ENCODE measurements at regions not wholly inside any gene's neighbourhood (a gene's known extent, or its start where the extent isn't known, plus 50 kb on each side); places are given as distances from the start of the nearest gene placed in this dataset.

GRCh38 chr2:106960683-106961161, 74.8 kb upstream of the ST6GAL2 start:
- H3K27ac Mint-ChIP-seq, result peak overlapping the region; percentile 76
- DNase-seq, result peak; percentile 28
- peaks cover 83% of the 10 kb centered on the region for H3K4me1 Mint-ChIP-seq (ENCODE audit: low read depth)

GRCh38 chr2:106961328-106961727, 75.4 kb upstream of the ST6GAL2 start:
- Mint-ChIP-seq H3K27me3 (ENCODE audit: insufficient read depth) (no peaks in the 10 kb centered on the region), H3K27ac (no peak overlapping the region; the same call in 1 of the 2 replicates), H3K4me1 (ENCODE audit: low read depth) (peaks cover 83% of the 10 kb centered on the region), H3K36me3 (ENCODE audit: low read depth) (no peaks in the 10 kb centered on the region), H3K4me3 (no peak overlapping the region), H3K9me3 (no peaks in the 10 kb centered on the region)
- no peak for DNase-seq
- TF ChIP-seq CTCF (IDR thresholded peaks at IDR 0.05), result no peak

More at GRCh38 chr2:106960683-106961161, 74.8 kb upstream of the ST6GAL2 start:
- Mint-ChIP-seq H3K27me3 (ENCODE audit: insufficient read depth) (no peaks in the 10 kb centered on the region), H3K36me3 (ENCODE audit: low read depth) (no peaks in the 10 kb centered on the region), H3K9me3 (no peaks in the 10 kb centered on the region), H3K4me3 (no peak overlapping the region)
- no peak for TF ChIP-seq CTCF (IDR thresholded peaks at IDR 0.05)

- Mint-ChIP-seq H3K36me3 (ENCODE audit: low read depth) (no peaks in the 10 kb centered on the region), H3K27me3 (ENCODE audit: insufficient read depth) (0 out of 2 replicates have a peak, but pooled peaks cover 1% of the 10 kb centered on the region), H3K4me1 (ENCODE audit: low read depth) (peaks cover 69% of the 10 kb centered on the region), H3K27ac (no peak overlapping the region), H3K9me3 (no peaks in the 10 kb centered on the region), H3K4me3 (no peak overlapping the region)
- DNase-seq, result no peak
- TF ChIP-seq CTCF (IDR thresholded peaks at IDR 0.05), result no peak
Measured at GRCh38 chr2:106963156-106963555, 77.2 kb upstream of the ST6GAL2 start.

- 0 out of 2 replicates have a peak, but pooled peaks cover 1% of the 10 kb centered on the region for H3K27me3 Mint-ChIP-seq (ENCODE audit: insufficient read depth)
- peaks cover 68% of the 10 kb centered on the region for H3K4me1 Mint-ChIP-seq (ENCODE audit: low read depth)
- no peak for DNase-seq
- H3K9me3 Mint-ChIP-seq, result no peaks in the 10 kb centered on the region
- H3K27ac Mint-ChIP-seq, result no peak overlapping the region
- H3K36me3 Mint-ChIP-seq (ENCODE audit: low read depth), result no peaks in the 10 kb centered on the region
- H3K4me3 Mint-ChIP-seq, result no peak overlapping the region
- TF ChIP-seq CTCF (IDR thresholded peaks at IDR 0.05), result no peak
Measured at GRCh38 chr2:106963893-106964292, 77.9 kb upstream of the ST6GAL2 start.

- DNase-seq, result peak; percentile 32
- 0 out of 2 replicates have a peak, but pooled peaks cover 1% of the 10 kb centered on the region for H3K27me3 Mint-ChIP-seq (ENCODE audit: insufficient read depth)
Measured at GRCh38 chr2:106965611-106966010, 79.6 kb upstream of the ST6GAL2 start.

More at GRCh38 chr2:106965611-106966010, 79.6 kb upstream of the ST6GAL2 start:
- no peaks in the 10 kb centered on the region for H3K36me3 Mint-ChIP-seq (ENCODE audit: low read depth)
- no peaks in the 10 kb centered on the region for H3K9me3 Mint-ChIP-seq
- H3K4me1 Mint-ChIP-seq (ENCODE audit: low read depth), result peaks cover 62% of the 10 kb centered on the region
- TF ChIP-seq CTCF (IDR thresholded peaks at IDR 0.05), result no peak
- no peak overlapping the region for H3K4me3 Mint-ChIP-seq
- no peak overlapping the region for H3K27ac Mint-ChIP-seq

All from HFFc6 (cell line).